HCT116 (cell line): ENCODE measurements at regions not wholly inside any gene's neighbourhood (a gene's known extent, or its start where the extent isn't known, plus 50 kb on each side); places are given as distances from the start of the nearest gene placed in this dataset.

Source experiments
- ATAC-seq: fragments of 200-7000 bp; cut with Tn5 transposase; 2 replicates; pipeline ENCODE4 v1.9.1; 2020; ENCODE audit warnings: mild to moderate bottlenecking, moderate library complexity
- BruUV-seq: library from RNA; stranded (reverse); fragments of 400-500 nt; replicated peaks from 2 replicates; lab custom pipeline; 2021; lab: Mats Ljungman, UMichigan
- CTCF ChIA-PET: fragments of 300-600 bp; sonication (Branson Sonifier 250); formaldehyde crosslinking; loops from one replicate; lab custom pipeline; 2021; ENCODE audit warnings: antibody characterized with exemption; lab: Charles Lee
- POLR2A ChIA-PET: fragments of 300-600, 350-600 bp; sonication (Branson Sonifier 250); formaldehyde crosslinking; loops from one replicate; lab custom pipeline; 2021; ENCODE audit warnings: antibody characterized with exemption; lab: Charles Lee
- RAD21 ChIA-PET, 2 experiments: fragments of 300-600 bp; sonication (Branson Sonifier 250); formaldehyde crosslinking; loops; one replicate each; lab custom pipeline; 2023; ENCODE audit warnings: low total read pairs in 2 of 2; ENCODE audit not compliant: uncharacterized antibody in 2 of 2, unreplicated experiment in 2 of 2, low non-redundant PET in 1 of 2; lab: Charles Lee
- DNase-seq: peaks from one replicate; pipeline ENCODE4 v3.0.0-alpha.2; 2010; ENCODE audit warnings: low read depth, low spot score
- H2AFZ ChIP-seq: fragments of 200-600 bp; shearing (Covaris generic), sonication (generic); 2 replicates; pipeline ENCODE4 v1.6.1; 2017; ENCODE audit warnings: low read depth, mixed run types, mixed read lengths, antibody characterized with exemption, low read length; ENCODE audit not compliant: poor library complexity, severe bottlenecking
- H3K27ac ChIP-seq: 2 replicates; pipeline ENCODE4 v1.5.1; 2012; ENCODE audit warnings: low read depth, low read length
- H3K27me3 ChIP-seq: fragments of 200-600 bp; sonication (generic); 2 replicates; pipeline ENCODE4 v1.6.1; 2016; ENCODE audit warnings: mixed run types, low read length, mixed read lengths; ENCODE audit not compliant: insufficient read depth
- H3K36me3 ChIP-seq, 2 experiments: fragments of 200-500 bp in 1 of 2; fragments of 200-600 bp in 1 of 2; sonication (Bioruptor generic) in 1 of 2; sonication (generic) in 1 of 2; 2 replicates each; pipeline versions ENCODE4 v1.5.1 to v1.6.1; 2014 to 2016; ENCODE audit warnings: low read length in 2 of 2, inconsistent platforms in 1 of 2, mixed read lengths in 1 of 2, mixed run types in 1 of 2; ENCODE audit not compliant: insufficient read depth in 2 of 2, control insufficient read depth in 1 of 2
- H3K4me1 ChIP-seq, 2 experiments: fragments of 200-600 bp in 1 of 2; sonication (generic) in 1 of 2; 2 replicates each; pipeline versions ENCODE4 v1.5.1 to v1.6.1; 2012 to 2017; ENCODE audit warnings: low read length in 2 of 2, inconsistent platforms in 1 of 2, mild to moderate bottlenecking in 1 of 2, mixed read lengths in 1 of 2, mixed run types in 1 of 2, moderate library complexity in 1 of 2; ENCODE audit not compliant: insufficient read depth in 2 of 2, control insufficient read depth in 1 of 2
- H3K4me2 ChIP-seq: fragments of 200-600 bp; sonication (generic); 2 replicates; pipeline ENCODE4 v1.6.1; 2017; ENCODE audit warnings: mixed run types, low read length, mixed read lengths
- H3K4me3 ChIP-seq, 2 experiments: fragments of 200-600 bp in 1 of 2; sonication (generic) in 1 of 2; replicated peaks in 1 of 2; 2 replicates each; pipeline ENCODE4 v1.5.1; 2011 to 2016; ENCODE audit warnings: low read length in 2 of 2, control low read depth in 1 of 2, low read depth in 1 of 2, mild to moderate bottlenecking in 1 of 2, mixed read lengths in 1 of 2, mixed run types in 1 of 2
- H3K79me2 ChIP-seq: fragments of 200-600 bp; sonication (generic); 2 replicates; pipeline ENCODE4 v1.6.1; 2017; ENCODE audit warnings: mild to moderate bottlenecking, mixed run types, low read length, moderate library complexity, mixed read lengths; ENCODE audit not compliant: insufficient read depth
- H3K9ac ChIP-seq: fragments of 200-600 bp; sonication (generic); 2 replicates; pipeline ENCODE4 v1.6.1; 2016; ENCODE audit warnings: low read length, mixed read lengths
- H3K9me2 ChIP-seq: fragments of 200-600 bp; sonication (generic), shearing (Covaris generic); 2 replicates; pipeline ENCODE4 v1.6.1; 2017; ENCODE audit warnings: mixed run types, mild to moderate bottlenecking, moderate library complexity; ENCODE audit not compliant: insufficient read depth
- H3K9me3 ChIP-seq, 2 experiments: fragments of 200-500 bp in 1 of 2; fragments of 200-600 bp in 1 of 2; sonication (Bioruptor generic) in 1 of 2; sonication (generic) in 1 of 2; 2 replicates each; pipeline ENCODE4 v1.6.1; 2014 to 2017; ENCODE audit warnings: low read length in 2 of 2, mixed read lengths in 2 of 2, inconsistent platforms in 1 of 2, low read depth in 1 of 2, mild to moderate bottlenecking in 1 of 2, mixed run types in 1 of 2, moderate library complexity in 1 of 2; ENCODE audit not compliant: control insufficient read depth in 1 of 2, insufficient read depth in 1 of 2
- H4K20me1 ChIP-seq: fragments of 200-600 bp; sonication (generic), shearing (Covaris generic); 2 replicates; pipeline ENCODE4 v1.6.1; 2017; ENCODE audit warnings: mixed run types, mild to moderate bottlenecking, moderate library complexity; ENCODE audit not compliant: insufficient read depth
- CBX3 ChIP-seq: IDR thresholded peaks from 2 replicates; pipeline ENCODE4 v1.6.1; 2012; ENCODE audit warnings: low read depth
- CEBPB ChIP-seq: IDR thresholded peaks from 2 replicates; pipeline ENCODE4 v1.6.1; 2012; ENCODE audit warnings: low read depth
- EGR1 ChIP-seq: IDR thresholded peaks from 2 replicates; pipeline ENCODE4 v1.6.1; 2012; ENCODE audit warnings: low read depth
- ELF1 ChIP-seq: IDR thresholded peaks from 2 replicates; pipeline ENCODE4 v1.6.1; 2012; ENCODE audit warnings: low read depth, borderline replicate concordance
- EZH2phosphoT487 ChIP-seq: fragments of 200-600 bp; IDR thresholded peaks from 2 replicates; pipeline ENCODE4 v1.6.1; 2018; ENCODE audit warnings: antibody characterized with exemption, borderline replicate concordance
- MAX ChIP-seq: IDR thresholded peaks from 2 replicates; pipeline ENCODE4 v1.6.1; 2012
- RAD21 ChIP-seq: IDR thresholded peaks from 2 replicates; pipeline ENCODE4 v1.6.1; 2012; ENCODE audit warnings: low read depth, mild to moderate bottlenecking
- SIN3A ChIP-seq: IDR thresholded peaks from 2 replicates; pipeline ENCODE4 v1.6.1; 2012; ENCODE audit warnings: low read depth
- SP1 ChIP-seq: IDR thresholded peaks from 2 replicates; pipeline ENCODE4 v1.6.1; 2012; ENCODE audit warnings: low read depth
- YY1 ChIP-seq: IDR thresholded peaks from 2 replicates; pipeline ENCODE4 v1.6.1; 2011; ENCODE audit warnings: low read length, low read depth, moderate library complexity, mild to moderate bottlenecking; ENCODE audit not compliant: insufficient replicate concordance; ENCODE audit errors: extremely low read depth
- ZFX ChIP-seq: fragments of 450-650 bp; IDR thresholded peaks from 2 replicates; pipeline ENCODE4 v1.6.1; 2017
- intact Hi-C: fragments of 100-400 bp; cut with micrococcal nuclease; formaldehyde crosslinking; loops from 2 replicates; pipeline ENCODE4 v1.10.0; 2022
- TF ChIP-seq, protein P1 (sequence below), 3 experiments: fragments of 200-600 bp in 1 of 3; sonication (generic) in 1 of 3; IDR thresholded peaks in 2 of 3; conservative IDR thresholded peaks in 1 of 3; 2 replicates each; pipeline ENCODE4 v1.5.1; 2012 to 2017; ENCODE audit warnings: low read depth in 2 of 3, low read length in 2 of 3, antibody characterized with exemption in 1 of 3, borderline replicate concordance in 1 of 3, control low read depth in 1 of 3, mild to moderate bottlenecking in 1 of 3, mixed read lengths in 1 of 3, mixed run types in 1 of 3, moderate library complexity in 1 of 3; ENCODE audit not compliant: insufficient read depth in 1 of 3

DNA sequence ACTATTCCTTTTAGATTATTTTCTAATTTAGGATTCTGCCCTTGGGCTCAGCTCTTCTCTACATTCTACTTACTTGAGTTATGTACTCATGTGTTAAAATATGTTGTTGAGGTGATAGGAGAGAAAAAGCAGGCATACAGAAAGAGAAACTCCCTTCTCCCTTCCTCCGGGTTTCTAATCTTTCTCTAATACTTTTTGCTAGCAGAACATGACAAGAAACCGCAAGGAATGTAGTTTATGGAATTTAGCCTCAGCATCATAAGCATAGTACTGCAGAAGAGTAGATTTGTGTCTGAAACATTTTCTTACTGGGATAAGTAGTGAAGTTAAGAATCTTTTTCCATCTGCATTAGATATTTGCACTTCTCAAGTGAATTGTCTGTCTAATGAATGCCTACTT is 139.5 kb upstream of the CYLC2 start:
- H3K79me2 ChIP-seq: no peaks in the 10 kb centered on the region
- TF ChIP-seq CBX3 (no peak), SP1 (no peak), RAD21 (no peak), SIN3A (no peak), EGR1 (no peak), CEBPB (no peak), YY1 (no peak), MAX (no peak), EZH2phosphoT487 (no peak), ZFX (no peak), ELF1 (no peak)
- TF ChIP-seq, protein P1, sequence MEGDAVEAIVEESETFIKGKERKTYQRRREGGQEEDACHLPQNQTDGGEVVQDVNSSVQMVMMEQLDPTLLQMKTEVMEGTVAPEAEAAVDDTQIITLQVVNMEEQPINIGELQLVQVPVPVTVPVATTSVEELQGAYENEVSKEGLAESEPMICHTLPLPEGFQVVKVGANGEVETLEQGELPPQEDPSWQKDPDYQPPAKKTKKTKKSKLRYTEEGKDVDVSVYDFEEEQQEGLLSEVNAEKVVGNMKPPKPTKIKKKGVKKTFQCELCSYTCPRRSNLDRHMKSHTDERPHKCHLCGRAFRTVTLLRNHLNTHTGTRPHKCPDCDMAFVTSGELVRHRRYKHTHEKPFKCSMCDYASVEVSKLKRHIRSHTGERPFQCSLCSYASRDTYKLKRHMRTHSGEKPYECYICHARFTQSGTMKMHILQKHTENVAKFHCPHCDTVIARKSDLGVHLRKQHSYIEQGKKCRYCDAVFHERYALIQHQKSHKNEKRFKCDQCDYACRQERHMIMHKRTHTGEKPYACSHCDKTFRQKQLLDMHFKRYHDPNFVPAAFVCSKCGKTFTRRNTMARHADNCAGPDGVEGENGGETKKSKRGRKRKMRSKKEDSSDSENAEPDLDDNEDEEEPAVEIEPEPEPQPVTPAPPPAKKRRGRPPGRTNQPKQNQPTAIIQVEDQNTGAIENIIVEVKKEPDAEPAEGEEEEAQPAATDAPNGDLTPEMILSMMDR (IDR thresholded peaks at IDR 0.05 in 2 of 3, conservative IDR thresholded peaks at IDR 0.05 in 1 of 3; ENCODE audit: borderline replicate concordance in 1 of 3, insufficient read depth in 1 of 3, low read depth in 2 of 3, low read length in 2 of 3): no peak
- RAD21 ChIA-PET: no interaction called here
- DNase-seq (no peak), ATAC-seq (no peak)
- no peaks in the 10 kb centered on the region for H3K27me3 ChIP-seq
- H3K4me2 ChIP-seq: no peak overlapping the region
- no peaks in the 10 kb centered on the region for H3K36me3 ChIP-seq
- POLR2A ChIA-PET: no interaction called here
- CTCF ChIA-PET: no interaction called here
- no TSS peak for BruUV-seq
- no peaks in the 10 kb centered on the region for H4K20me1 ChIP-seq
- H3K9me2 ChIP-seq: no peaks in the 10 kb centered on the region
- H2AFZ ChIP-seq: no peak overlapping the region
- no peaks in the 10 kb centered on the region for H3K4me1 ChIP-seq
- no peak overlapping the region for H3K4me3 ChIP-seq
- H3K9ac ChIP-seq: no peak overlapping the region
- no peak overlapping the region for H3K27ac ChIP-seq
- no peaks in the 10 kb centered on the region; a peak in 1 of 4 replicates for H3K9me3 ChIP-seq
- intact Hi-C loops: no loop called here
